SK-N-SH treated with all-trans-retinoic acid at 6 μM for 48 hours (cell line): ENCODE measurements at regions not wholly inside any gene's neighbourhood (a gene's known extent, or its start where the extent isn't known, plus 50 kb on each side); places are given as distances from the start of the nearest gene placed in this dataset.

Experiments used
- ATAC-seq: fragments of 200-7000 bp; cut with Tn5 transposase; 3 replicates; pipeline ENCODE4 v1.9.1; 2020; ENCODE audit warnings: mild to moderate bottlenecking, moderate library complexity
- ARNTL ChIP-seq: fragments of 450-650 bp; formaldehyde crosslinking; IDR thresholded peaks from 2 replicates; pipeline ENCODE4 v1.5.0; 2020; ENCODE audit warnings: low read depth, mild to moderate bottlenecking, moderate library complexity, borderline replicate concordance
- BACH2 ChIP-seq: fragments of 250-450 bp; sonication (Bioruptor Pico); IDR thresholded peaks from 2 replicates; pipeline ENCODE4 v1.9.0; 2021; ENCODE audit warnings: mild to moderate bottlenecking, borderline replicate concordance
- CSDC2 ChIP-seq: fragments of 250-450 bp; sonication (Bioruptor Pico); IDR thresholded peaks from 2 replicates; pipeline ENCODE4 v1.5.0; 2020; ENCODE audit warnings: mild to moderate bottlenecking, moderate library complexity
- GLIS3 ChIP-seq: fragments of 250-450 bp; sonication (Bioruptor Pico); IDR thresholded peaks from 2 replicates; pipeline ENCODE4 v1.5.0; 2020; ENCODE audit warnings: mild to moderate bottlenecking, moderate library complexity
- ISL1 ChIP-seq: fragments of 250-450 bp; sonication (Bioruptor Pico); IDR thresholded peaks from 2 replicates; pipeline ENCODE4 v2.1.2; 2022; ENCODE audit warnings: mild to moderate bottlenecking, moderate library complexity
- OSR1 ChIP-seq: fragments of 250-450 bp; sonication (Bioruptor Pico); IDR thresholded peaks from 2 replicates; pipeline ENCODE4 v1.8.0; 2022; ENCODE audit warnings: moderate library complexity, mild to moderate bottlenecking, inconsistent platforms
- PATZ1 ChIP-seq: fragments of 250-450 bp; sonication (Bioruptor Pico); IDR thresholded peaks from 2 replicates; pipeline ENCODE4 v1.8.0; 2020; ENCODE audit warnings: mild to moderate bottlenecking, moderate library complexity, borderline replicate concordance
- PPARA ChIP-seq: fragments of 250-450 bp; sonication (Bioruptor Pico); IDR thresholded peaks from 2 replicates; pipeline ENCODE4 v1.5.0; 2020; ENCODE audit warnings: mild to moderate bottlenecking, borderline replicate concordance
- RARB ChIP-seq: fragments of 250-450 bp; sonication (Bioruptor Pico); IDR thresholded peaks from 2 replicates; pipeline ENCODE4 v1.8.0; 2021; ENCODE audit warnings: mild to moderate bottlenecking, moderate library complexity
- SNAI2 ChIP-seq: fragments of 250-450 bp; sonication (Bioruptor Pico); IDR thresholded peaks from 2 replicates; pipeline ENCODE4 v1.5.0; 2020; ENCODE audit warnings: mild to moderate bottlenecking, moderate library complexity
- TCF4 ChIP-seq: fragments of 250-450 bp; sonication (Bioruptor Pico); IDR thresholded peaks from 2 replicates; pipeline ENCODE4 v1.8.0; 2021; ENCODE audit warnings: mild to moderate bottlenecking, moderate library complexity, borderline replicate concordance
- TOX ChIP-seq: fragments of 250-450 bp; sonication (Bioruptor Pico); IDR thresholded peaks from 2 replicates; pipeline ENCODE4 v1.8.0; 2021; ENCODE audit warnings: mild to moderate bottlenecking, moderate library complexity, borderline replicate concordance
- TSHZ2 ChIP-seq: fragments of 250-450 bp; sonication (Bioruptor Pico); IDR thresholded peaks from 2 replicates; pipeline ENCODE4 v1.5.0; 2020; ENCODE audit warnings: mild to moderate bottlenecking, moderate library complexity
- ZC3H10 ChIP-seq: fragments of 250-450 bp; sonication (Bioruptor Pico); IDR thresholded peaks from 2 replicates; pipeline ENCODE4 v1.5.1; 2021; ENCODE audit warnings: mild to moderate bottlenecking, moderate library complexity
- ZFP3 ChIP-seq: fragments of 250-450 bp; sonication (Bioruptor Pico); IDR thresholded peaks from 2 replicates; pipeline ENCODE4 v1.5.0; 2020; ENCODE audit warnings: mild to moderate bottlenecking, moderate library complexity
- ZFP30 ChIP-seq: fragments of 450-650 bp; formaldehyde crosslinking; IDR thresholded peaks from 2 replicates; pipeline ENCODE4 v1.5.0; 2022; ENCODE audit warnings: mild to moderate bottlenecking, moderate library complexity
- ZNF565 ChIP-seq: fragments of 450-650 bp; formaldehyde crosslinking; conservative IDR thresholded peaks from 2 replicates; pipeline ENCODE4 v1.5.0; 2020; ENCODE audit warnings: low read depth, mild to moderate bottlenecking, moderate library complexity
- ZNF70 ChIP-seq: fragments of 450-650 bp; formaldehyde crosslinking; IDR thresholded peaks from 2 replicates; pipeline ENCODE4 v1.5.0; 2020; ENCODE audit warnings: mild to moderate bottlenecking, moderate library complexity
- ZNF8 ChIP-seq: fragments of 450-650 bp; formaldehyde crosslinking; IDR thresholded peaks from 2 replicates; pipeline ENCODE4 v1.5.0; 2020; ENCODE audit warnings: mild to moderate bottlenecking, moderate library complexity
- TF ChIP-seq, protein P1 (sequence below): fragments of 250-450 bp; sonication (Bioruptor Pico); IDR thresholded peaks from 2 replicates; pipeline ENCODE4 v1.5.1; 2020; ENCODE audit warnings: low read depth, mild to moderate bottlenecking, moderate library complexity
- TF ChIP-seq, protein P2 (sequence below): fragments of 250-450 bp; sonication (Bioruptor Pico); IDR thresholded peaks from 2 replicates; pipeline ENCODE4 v1.5.1; 2021; ENCODE audit warnings: mild to moderate bottlenecking, moderate library complexity

DNA sequence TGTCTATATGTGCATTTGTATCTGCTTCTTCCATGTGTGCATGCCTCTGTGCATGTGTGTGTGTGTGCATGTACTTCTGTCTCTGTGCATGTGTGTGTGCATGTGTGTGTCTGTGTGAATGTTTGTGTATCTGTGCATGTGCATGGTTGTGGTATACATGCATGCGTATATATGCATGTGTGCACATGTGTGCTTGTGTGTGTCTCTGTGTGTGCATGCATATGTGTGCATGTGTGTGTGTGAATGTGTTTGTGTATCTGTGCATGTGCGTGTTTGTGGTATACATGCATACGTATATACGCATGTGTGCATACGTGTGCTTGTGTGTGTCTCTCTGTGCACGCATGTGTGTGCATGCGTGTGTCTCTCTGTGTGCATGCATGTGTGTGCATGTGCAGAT is 363.2 kb upstream of the SFSWAP start:
- ATAC-seq, result no peak
- TF ChIP-seq BACH2 (CRISPR knock-in tag) (no peak), TCF4 (CRISPR knock-in tag) (no peak), ZNF70 (CRISPR knock-in tag) (no peak), SNAI2 (CRISPR knock-in tag) (no peak), ARNTL (CRISPR knock-in tag) (no peak), OSR1 (no peak), ZC3H10 (CRISPR knock-in tag) (no peak), ZNF8 (CRISPR knock-in tag) (no peak), CSDC2 (no peak), ZNF565 (CRISPR knock-in tag) (no peak), ISL1 (CRISPR knock-in tag) (no peak), PATZ1 (CRISPR knock-in tag) (no peak), PPARA (CRISPR knock-in tag) (no peak), TOX (CRISPR knock-in tag) (no peak)
- TF ChIP-seq, protein P1, sequence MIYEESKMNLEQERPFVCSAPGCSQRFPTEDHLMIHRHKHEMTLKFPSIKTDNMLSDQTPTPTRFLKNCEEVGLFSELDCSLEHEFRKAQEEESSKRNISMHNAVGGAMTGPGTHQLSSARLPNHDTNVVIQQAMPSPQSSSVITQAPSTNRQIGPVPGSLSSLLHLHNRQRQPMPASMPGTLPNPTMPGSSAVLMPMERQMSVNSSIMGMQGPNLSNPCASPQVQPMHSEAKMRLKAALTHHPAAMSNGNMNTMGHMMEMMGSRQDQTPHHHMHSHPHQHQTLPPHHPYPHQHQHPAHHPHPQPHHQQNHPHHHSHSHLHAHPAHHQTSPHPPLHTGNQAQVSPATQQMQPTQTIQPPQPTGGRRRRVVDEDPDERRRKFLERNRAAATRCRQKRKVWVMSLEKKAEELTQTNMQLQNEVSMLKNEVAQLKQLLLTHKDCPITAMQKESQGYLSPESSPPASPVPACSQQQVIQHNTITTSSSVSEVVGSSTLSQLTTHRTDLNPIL, result no peak
- TF ChIP-seq, protein P2, sequence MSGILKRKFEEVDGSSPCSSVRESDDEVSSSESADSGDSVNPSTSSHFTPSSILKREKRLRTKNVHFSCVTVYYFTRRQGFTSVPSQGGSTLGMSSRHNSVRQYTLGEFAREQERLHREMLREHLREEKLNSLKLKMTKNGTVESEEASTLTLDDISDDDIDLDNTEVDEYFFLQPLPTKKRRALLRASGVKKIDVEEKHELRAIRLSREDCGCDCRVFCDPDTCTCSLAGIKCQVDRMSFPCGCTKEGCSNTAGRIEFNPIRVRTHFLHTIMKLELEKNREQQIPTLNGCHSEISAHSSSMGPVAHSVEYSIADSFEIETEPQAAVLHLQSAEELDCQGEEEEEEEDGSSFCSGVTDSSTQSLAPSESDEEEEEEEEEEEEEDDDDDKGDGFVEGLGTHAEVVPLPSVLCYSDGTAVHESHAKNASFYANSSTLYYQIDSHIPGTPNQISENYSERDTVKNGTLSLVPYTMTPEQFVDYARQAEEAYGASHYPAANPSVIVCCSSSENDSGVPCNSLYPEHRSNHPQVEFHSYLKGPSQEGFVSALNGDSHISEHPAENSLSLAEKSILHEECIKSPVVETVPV (CRISPR knock-in tag), result no peak

- ATAC-seq, result no peak
- TF ChIP-seq OSR1 (no peak), ARNTL (CRISPR knock-in tag) (no peak)
Observed at GRCh38 chr12:131348231-131348630, 362.7 kb upstream of the SFSWAP start.

DNA sequence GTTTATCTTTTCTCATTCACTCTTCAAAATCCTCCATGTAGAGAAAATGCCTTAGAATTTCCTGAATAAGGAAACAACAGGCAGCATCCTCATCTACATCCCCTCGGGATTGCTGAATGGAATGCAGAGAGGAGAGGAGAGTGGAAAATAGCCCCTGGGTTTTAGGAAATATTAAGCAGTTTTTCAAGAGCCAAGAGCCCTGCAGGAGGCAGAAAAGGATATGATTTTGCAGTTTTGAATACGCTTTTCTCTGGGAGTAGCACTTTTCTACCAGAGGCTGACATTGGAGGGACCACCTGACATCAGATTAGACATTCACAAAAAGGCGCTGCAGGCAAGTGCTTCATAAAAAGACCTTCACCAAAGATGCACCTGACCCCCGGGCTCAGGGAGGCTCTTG is 362.2 kb upstream of the SFSWAP start:
- TF ChIP-seq SNAI2 (CRISPR knock-in tag) (no peak), PATZ1 (CRISPR knock-in tag) (no peak), ARNTL (CRISPR knock-in tag) (no peak), ZFP30 (CRISPR knock-in tag) (no peak), OSR1 (no peak), BACH2 (CRISPR knock-in tag) (no peak), PPARA (CRISPR knock-in tag) (no peak), RARB (no peak), ZNF70 (CRISPR knock-in tag) (no peak), CSDC2 (no peak), GLIS3 (no peak)
- TF ChIP-seq, protein P2 (CRISPR knock-in tag), result no peak
- no peak for ATAC-seq

DNA sequence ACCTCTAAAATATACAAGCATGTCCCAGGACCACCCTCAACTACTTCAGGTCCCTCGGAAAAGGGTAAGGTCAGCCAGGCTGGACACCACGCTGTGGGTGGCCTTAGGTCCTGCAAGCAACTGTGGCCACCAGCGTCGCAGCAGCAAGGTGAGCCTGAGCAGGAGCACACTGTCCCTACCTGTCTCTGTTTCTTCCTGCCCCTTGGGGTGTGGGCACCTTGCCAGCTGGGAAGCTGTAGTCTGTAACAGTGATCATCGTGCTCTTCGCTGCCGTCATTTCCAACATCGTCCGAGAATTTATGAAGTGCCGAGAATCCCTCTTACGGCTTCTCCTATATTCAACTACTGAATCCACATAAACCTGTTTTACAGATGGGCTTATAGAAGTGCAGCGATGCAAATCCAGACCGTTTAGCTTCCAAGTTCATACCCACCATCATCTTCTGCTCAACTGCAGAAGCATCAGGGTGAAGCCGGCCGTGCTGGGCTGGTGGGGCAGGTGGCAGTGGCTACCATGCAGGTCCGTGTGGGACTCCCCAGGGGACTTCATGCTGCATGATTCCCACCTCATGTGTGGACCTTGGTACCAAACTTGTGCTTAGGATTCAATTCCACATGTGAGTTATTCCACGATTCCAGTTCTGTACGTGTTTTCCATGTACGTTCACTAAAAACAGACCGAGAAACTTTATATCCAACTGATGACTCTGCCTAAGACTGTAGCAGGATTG is 361.3 kb upstream of the SFSWAP start:
- ATAC-seq, result no peak
- TF ChIP-seq BACH2 (CRISPR knock-in tag), result no peak
- TF ChIP-seq ARNTL (CRISPR knock-in tag), result no peak
- TF ChIP-seq ZC3H10 (CRISPR knock-in tag), result no peak
- TF ChIP-seq SNAI2 (CRISPR knock-in tag), result no peak
- TF ChIP-seq ZFP30 (CRISPR knock-in tag), result no peak
- no peak for TF ChIP-seq ZNF70 (CRISPR knock-in tag)
- no peak for TF ChIP-seq GLIS3
- no peak for TF ChIP-seq TCF4 (CRISPR knock-in tag)
- TF ChIP-seq, protein P2 (CRISPR knock-in tag), result no peak
- TF ChIP-seq ISL1 (CRISPR knock-in tag), result no peak
- TF ChIP-seq ZNF8 (CRISPR knock-in tag), result no peak
- no peak for TF ChIP-seq ZFP3 (CRISPR knock-in tag)
- no peak for TF ChIP-seq TSHZ2 (CRISPR knock-in tag)
